Activated CD4-positive, alpha-beta T cell treated with anti-CD3 and anti-CD28 coated beads, Interleukin-2, amount 10 ng/mL, durations not matched to agents 24 days and 14 days (primary cell): ENCODE measurements at regions not wholly inside any gene's neighbourhood (a gene's known extent, or its start where the extent isn't known, plus 50 kb on each side); places are given as distances from the start of the nearest gene placed in this dataset.
A peak's percentile ranks its signal among the peaks of the same experiment; 100 is the strongest.

Experiments
- DNase-seq: peaks from one replicate; pipeline ENCODE4 v3.0.0; 2022
- H3K27ac Mint-ChIP-seq: one replicate; pipeline ENCODE4 v1.8.0; 2022; ENCODE audit warnings: mild to moderate bottlenecking, mixed read lengths
- H3K27me3 Mint-ChIP-seq: one replicate; pipeline ENCODE4 v1.8.0; 2022; ENCODE audit warnings: mixed read lengths
- H3K36me3 Mint-ChIP-seq: one replicate; pipeline ENCODE4 v1.8.0; 2022; ENCODE audit warnings: low read depth, mild to moderate bottlenecking, mixed read lengths
- H3K4me1 Mint-ChIP-seq: one replicate; pipeline ENCODE4 v1.8.0; 2021; ENCODE audit warnings: mixed read lengths
- H3K4me3 Mint-ChIP-seq: one replicate; pipeline ENCODE4 v1.8.0; 2022; ENCODE audit warnings: mild to moderate bottlenecking, moderate library complexity, mixed read lengths
- H3K9me3 Mint-ChIP-seq: one replicate; pipeline ENCODE4 v1.8.0; 2021; ENCODE audit warnings: mixed read lengths
- intact Hi-C: fragments of 100-400 bp; cut with micrococcal nuclease; formaldehyde crosslinking; loops from one replicate; pipeline ENCODE4 v1.15.1; 2023

DNA sequence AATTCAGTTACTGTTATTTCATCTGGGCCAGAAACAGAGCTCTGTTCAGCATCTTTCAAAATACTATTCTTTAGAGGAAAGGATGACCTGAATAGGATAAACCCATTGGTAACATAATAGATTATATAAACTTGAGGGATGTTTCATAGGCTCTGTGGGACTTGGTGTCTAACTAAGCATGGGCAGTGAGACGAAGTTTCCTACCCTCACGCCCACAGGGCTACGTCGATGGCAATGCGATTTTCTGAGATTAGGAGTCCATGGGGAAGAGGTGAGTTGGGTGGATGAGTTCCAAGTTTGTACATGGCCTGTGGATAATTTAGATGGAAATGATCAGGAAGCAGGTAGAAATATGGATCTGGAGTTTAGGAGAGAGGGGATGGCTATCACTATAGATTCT lies 115.2 kb upstream of the TBL1XR1 start:
- Mint-ChIP-seq H3K4me1 (peaks cover 6% of the 10 kb centered on the region), H3K27me3 (no peaks in the 10 kb centered on the region), H3K36me3 (peaks cover 4% of the 10 kb centered on the region), H3K27ac (no peak overlapping the region), H3K4me3 (no peak overlapping the region), H3K9me3 (peaks cover 7% of the 10 kb centered on the region)
- intact Hi-C loops = no loop called here
- no peak for DNase-seq

- Mint-ChIP-seq H3K27ac (peak overlapping the region; percentile 60), H3K4me3 (no peak overlapping the region), H3K27me3 (no peaks in the 10 kb centered on the region)
These were observed 117.6 kb upstream of the TBL1XR1 start for GRCh38 chr3:177314897-177315296.

DNA sequence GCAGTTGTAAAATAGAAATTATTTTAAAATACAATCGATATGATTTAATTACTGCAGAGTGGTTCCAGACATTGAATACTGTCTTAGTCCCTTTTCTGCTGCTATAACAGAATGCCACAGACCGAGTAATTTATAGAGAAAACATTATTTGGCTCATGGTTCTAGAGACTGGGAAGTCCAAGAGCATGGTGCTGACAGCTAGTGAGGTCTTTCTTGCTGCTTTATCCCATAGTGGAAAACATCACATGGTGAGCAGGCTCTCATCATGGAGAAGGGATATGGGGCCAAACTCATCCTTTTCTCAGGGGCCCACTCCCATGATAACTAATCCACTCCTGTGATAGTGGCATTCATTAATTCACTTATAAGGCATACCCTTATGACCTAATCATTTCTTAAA lies 120.0 kb upstream of the TBL1XR1 start:
- peaks cover 28% of the 10 kb centered on the region for H3K4me1 Mint-ChIP-seq
- no peak for DNase-seq
- H3K27me3 Mint-ChIP-seq = no peaks in the 10 kb centered on the region
- H3K9me3 Mint-ChIP-seq = peaks cover 5% of the 10 kb centered on the region
- H3K27ac Mint-ChIP-seq = no peak overlapping the region
- H3K4me3 Mint-ChIP-seq = no peak overlapping the region
- peaks cover 7% of the 10 kb centered on the region for H3K36me3 Mint-ChIP-seq
- intact Hi-C loops = loop anchor here (5.0 kb wide), 1 partner anchor 275 kb away; no protein-coding TSS in a partner anchor

More at GRCh38 chr3:177314897-177315296, 117.6 kb upstream of the TBL1XR1 start:
- no peak for DNase-seq
- H3K4me1 Mint-ChIP-seq = peaks cover 14% of the 10 kb centered on the region
- intact Hi-C loops = loop anchor here (1.0 to 5.0 kb wide), 4 partner anchors 43 to 277 kb away; no protein-coding TSS in a partner anchor
- H3K36me3 Mint-ChIP-seq = peaks cover 9% of the 10 kb centered on the region
- peaks cover 7% of the 10 kb centered on the region for H3K9me3 Mint-ChIP-seq

DNA sequence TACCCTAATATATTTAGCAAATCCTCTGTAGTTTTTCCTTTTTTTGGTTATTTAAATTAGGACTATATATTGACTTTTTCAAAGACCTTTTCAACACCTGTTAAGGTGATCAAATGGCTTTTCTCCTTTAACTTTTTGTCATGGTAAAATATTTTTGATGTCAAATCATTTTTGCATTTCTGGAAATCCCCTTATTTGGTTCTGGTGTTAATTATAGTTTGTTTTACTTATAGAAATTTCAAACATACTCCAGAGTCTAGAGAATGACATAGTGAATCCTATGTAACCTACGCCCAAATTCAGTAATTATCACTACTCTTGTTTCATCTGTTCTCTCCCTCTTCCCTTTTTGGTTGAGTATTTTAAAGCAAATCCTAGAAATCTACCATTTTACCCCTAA lies 121.3 kb upstream of the TBL1XR1 start:
- peaks cover 8% of the 10 kb centered on the region for H3K36me3 Mint-ChIP-seq
- H3K27me3 Mint-ChIP-seq = no peaks in the 10 kb centered on the region
- H3K27ac Mint-ChIP-seq = no peak overlapping the region
- no peak overlapping the region for H3K4me3 Mint-ChIP-seq
- DNase-seq = no peak
- peaks cover 28% of the 10 kb centered on the region for H3K4me1 Mint-ChIP-seq
- no peaks in the 10 kb centered on the region for H3K9me3 Mint-ChIP-seq
- intact Hi-C loops = loop anchor here (1.0 to 5.0 kb wide), 2 partner anchors 19 to 274 kb away; no protein-coding TSS in a partner anchor

DNA sequence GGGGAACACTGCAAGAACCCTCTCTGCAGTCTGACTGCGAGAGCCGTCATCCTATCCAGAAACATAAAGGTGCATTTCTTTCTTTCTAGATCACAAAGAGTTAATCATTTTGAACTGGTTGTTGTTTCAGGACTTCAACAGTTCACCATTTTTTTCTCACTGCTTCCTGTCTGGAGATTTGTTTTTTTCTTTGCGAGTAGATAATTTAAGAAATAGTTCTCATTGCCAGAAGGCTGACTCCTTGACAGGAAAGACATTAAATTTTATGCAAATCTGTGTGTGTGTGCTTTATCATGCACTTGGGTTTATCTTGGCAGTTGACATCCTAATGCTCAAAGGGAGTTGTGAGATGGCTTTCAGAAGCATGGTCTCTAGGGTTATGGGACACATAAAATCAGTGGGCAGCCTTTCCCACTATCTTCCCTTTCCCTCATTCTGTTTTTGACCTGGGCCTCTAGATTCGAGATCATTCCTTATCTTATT lies 123.5 kb upstream of the TBL1XR1 start:
- DNase-seq = no peak
- peaks cover 23% of the 10 kb centered on the region for H3K4me1 Mint-ChIP-seq
- H3K9me3 Mint-ChIP-seq = no peaks in the 10 kb centered on the region
- H3K36me3 Mint-ChIP-seq = peaks cover 8% of the 10 kb centered on the region
- H3K27me3 Mint-ChIP-seq = no peaks in the 10 kb centered on the region
- intact Hi-C loops = no loop called here
- H3K27ac Mint-ChIP-seq = no peak overlapping the region
- H3K4me3 Mint-ChIP-seq = no peak overlapping the region

DNA sequence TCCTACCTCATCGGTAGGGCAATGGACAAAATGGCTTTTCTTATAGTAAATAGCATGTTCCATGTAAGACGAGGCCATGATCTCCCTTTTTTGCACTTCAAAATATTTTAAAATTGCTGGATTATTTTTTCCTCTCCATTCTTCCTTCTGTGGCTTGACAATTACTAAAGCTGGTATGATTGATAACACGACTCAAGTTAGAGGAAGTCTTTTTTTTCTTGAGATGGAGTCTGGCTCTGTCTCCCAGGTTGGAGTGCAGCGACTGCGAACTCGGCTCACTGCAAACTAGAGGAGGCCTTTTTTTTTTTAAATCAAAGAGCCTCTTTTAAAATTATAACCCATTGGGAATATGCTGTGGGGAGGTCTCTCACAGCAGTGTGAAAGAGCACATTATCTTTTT lies 124.5 kb upstream of the TBL1XR1 start:
- intact Hi-C loops = no loop called here

DNA sequence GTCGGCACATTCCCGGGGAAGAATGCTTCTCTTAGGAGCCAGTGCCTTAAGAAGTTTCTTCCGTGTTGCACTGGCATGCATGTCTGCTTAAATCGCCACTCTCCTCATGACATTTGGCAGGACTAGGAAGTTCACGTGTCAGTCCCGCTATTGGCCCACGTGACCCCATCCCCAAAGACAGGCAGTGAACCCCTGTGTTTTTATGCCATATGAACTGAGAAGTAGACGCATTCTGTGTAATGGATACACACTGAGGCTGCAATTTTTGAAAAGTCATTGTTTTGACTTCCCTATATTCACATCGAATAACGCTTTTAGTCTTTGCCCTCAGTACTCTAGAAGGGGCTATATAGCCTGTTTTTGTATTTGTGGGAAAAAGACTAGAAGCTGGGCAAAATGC lies 125.6 kb upstream of the TBL1XR1 start:
- Mint-ChIP-seq H3K27ac (no peak overlapping the region), H3K4me1 (peaks cover 18% of the 10 kb centered on the region), H3K4me3 (no peak overlapping the region), H3K9me3 (no peaks in the 10 kb centered on the region), H3K27me3 (no peaks in the 10 kb centered on the region), H3K36me3 (peaks cover 5% of the 10 kb centered on the region)
- DNase-seq = no peak
- intact Hi-C loops = no loop called here

More for the DNA sequence above, 124.5 kb upstream of the TBL1XR1 start:
- Mint-ChIP-seq H3K4me1 (peaks cover 23% of the 10 kb centered on the region), H3K4me3 (no peak overlapping the region), H3K27ac (no peak overlapping the region), H3K9me3 (no peaks in the 10 kb centered on the region), H3K27me3 (no peaks in the 10 kb centered on the region), H3K36me3 (peaks cover 8% of the 10 kb centered on the region)
- DNase-seq = no peak

- H3K36me3 Mint-ChIP-seq = no peaks in the 10 kb centered on the region
- no peaks in the 10 kb centered on the region for H3K9me3 Mint-ChIP-seq
- H3K4me1 Mint-ChIP-seq = peaks cover 5% of the 10 kb centered on the region
- no peak for DNase-seq
- no peaks in the 10 kb centered on the region for H3K27me3 Mint-ChIP-seq
- intact Hi-C loops = loop anchor here (10.0 kb wide), 1 partner anchor 675 kb away; no protein-coding TSS in a partner anchor
- no peak overlapping the region for H3K27ac Mint-ChIP-seq
- no peak overlapping the region for H3K4me3 Mint-ChIP-seq
These were observed 132.6 kb upstream of the TBL1XR1 start for GRCh38 chr3:177329854-177330253.

DNA sequence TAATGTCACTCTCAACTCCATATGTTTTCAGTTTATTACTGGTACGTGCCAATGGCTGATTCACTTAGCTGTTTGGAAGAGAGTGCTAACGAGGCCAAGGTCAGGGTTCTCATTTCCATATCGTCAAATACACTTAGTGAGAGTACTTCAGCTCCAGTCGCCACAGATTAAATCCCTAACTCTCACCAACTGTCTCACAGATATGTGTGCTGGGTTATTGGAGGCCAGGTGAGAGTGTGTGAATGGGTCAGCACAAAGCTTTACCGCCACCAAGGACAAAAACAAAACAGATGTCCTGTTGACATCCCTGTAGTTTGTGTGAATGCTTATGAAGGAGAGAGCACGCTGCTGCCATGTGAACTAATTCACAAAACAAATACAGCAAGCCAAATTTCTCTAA lies 133.5 kb upstream of the TBL1XR1 start:
- intact Hi-C loops = loop anchor here (10.0 kb wide), 1 partner anchor 674 kb away; no protein-coding TSS in a partner anchor
- no peak for DNase-seq
- no peaks in the 10 kb centered on the region for H3K36me3 Mint-ChIP-seq
- H3K4me3 Mint-ChIP-seq = no peak overlapping the region
- peaks cover 7% of the 10 kb centered on the region for H3K4me1 Mint-ChIP-seq
- no peaks in the 10 kb centered on the region for H3K9me3 Mint-ChIP-seq
- no peaks in the 10 kb centered on the region for H3K27me3 Mint-ChIP-seq
- H3K27ac Mint-ChIP-seq = no peak overlapping the region

DNA sequence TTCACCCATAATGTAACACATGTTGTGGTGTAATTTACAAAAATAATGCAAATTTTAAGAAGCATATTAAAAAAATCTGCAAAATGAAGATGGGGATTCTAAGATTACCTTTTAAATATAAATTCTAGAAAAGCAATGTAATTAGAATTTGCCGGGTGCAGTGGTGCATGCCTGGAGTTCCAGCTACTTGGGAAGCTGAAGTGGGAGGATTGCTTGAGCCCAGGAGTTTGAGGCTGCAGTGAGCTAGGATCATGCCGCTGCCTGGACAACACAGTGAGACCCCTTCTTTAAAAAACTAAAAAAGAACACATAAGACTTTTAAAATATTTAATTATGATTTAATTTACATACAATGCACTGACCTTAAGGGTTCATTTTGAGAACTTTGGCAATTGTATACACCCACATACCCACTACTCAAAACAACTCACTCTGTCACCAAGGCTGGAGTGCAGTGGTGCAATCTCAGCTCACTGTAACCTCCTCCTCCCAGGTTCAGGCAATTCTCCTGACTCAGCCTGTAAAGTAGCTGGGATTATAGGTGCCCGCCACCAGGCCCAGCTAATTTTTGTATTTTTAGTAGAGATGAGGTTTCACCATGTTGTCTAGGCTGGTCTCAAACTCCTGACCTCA lies 134.0 kb upstream of the TBL1XR1 start:
- Mint-ChIP-seq H3K4me3 (no peak overlapping the region), H3K36me3 (no peaks in the 10 kb centered on the region), H3K27ac (no peak overlapping the region), H3K9me3 (no peaks in the 10 kb centered on the region), H3K27me3 (no peaks in the 10 kb centered on the region), H3K4me1 (peaks cover 10% of the 10 kb centered on the region)
- DNase-seq = no peak
- intact Hi-C loops = loop anchor here (10.0 kb wide), 1 partner anchor 673 kb away; no protein-coding TSS in a partner anchor

DNA sequence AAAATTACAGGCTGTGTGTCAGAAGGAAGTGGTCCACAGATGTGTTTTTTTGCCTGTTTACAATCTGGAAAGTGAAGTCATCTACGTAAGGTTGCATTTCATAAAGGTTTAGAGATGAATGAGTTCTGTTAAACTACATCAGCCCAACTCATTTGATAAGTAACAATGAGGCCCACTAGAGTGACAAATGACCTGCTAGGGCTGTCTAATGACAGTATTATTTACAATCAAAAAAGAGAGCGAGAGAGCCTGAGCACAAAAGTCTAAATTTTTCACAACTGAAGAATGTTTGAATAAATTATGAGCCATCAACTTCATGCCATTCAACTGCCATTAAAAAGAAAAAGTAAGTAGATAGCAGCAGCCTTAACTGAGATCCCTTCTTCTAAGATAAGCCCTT lies 135.7 kb upstream of the TBL1XR1 start:
- no peak overlapping the region for H3K27ac Mint-ChIP-seq
- no peaks in the 10 kb centered on the region for H3K9me3 Mint-ChIP-seq
- H3K27me3 Mint-ChIP-seq = no peaks in the 10 kb centered on the region

GRCh38 chr3:177333533-177334520 lies 136.5 kb upstream of the TBL1XR1 start:
- no peaks in the 10 kb centered on the region for H3K9me3 Mint-ChIP-seq
- no peak overlapping the region for H3K4me3 Mint-ChIP-seq
- H3K27me3 Mint-ChIP-seq = no peaks in the 10 kb centered on the region
- peaks cover 26% of the 10 kb centered on the region for H3K4me1 Mint-ChIP-seq
- intact Hi-C loops = loop anchor here (10.0 kb wide), 1 partner anchor 671 kb away; no protein-coding TSS in a partner anchor
- peak overlapping the region; percentile 2 for H3K27ac Mint-ChIP-seq
- H3K36me3 Mint-ChIP-seq = peaks cover 1% of the 10 kb centered on the region
- no peak for DNase-seq

More for the DNA sequence above, 135.7 kb upstream of the TBL1XR1 start:
- DNase-seq = no peak
- H3K4me3 Mint-ChIP-seq = no peak overlapping the region
- intact Hi-C loops = loop anchor here (10.0 kb wide), 1 partner anchor 672 kb away; no protein-coding TSS in a partner anchor
- peaks cover 1% of the 10 kb centered on the region for H3K36me3 Mint-ChIP-seq
- peaks cover 21% of the 10 kb centered on the region for H3K4me1 Mint-ChIP-seq

DNA sequence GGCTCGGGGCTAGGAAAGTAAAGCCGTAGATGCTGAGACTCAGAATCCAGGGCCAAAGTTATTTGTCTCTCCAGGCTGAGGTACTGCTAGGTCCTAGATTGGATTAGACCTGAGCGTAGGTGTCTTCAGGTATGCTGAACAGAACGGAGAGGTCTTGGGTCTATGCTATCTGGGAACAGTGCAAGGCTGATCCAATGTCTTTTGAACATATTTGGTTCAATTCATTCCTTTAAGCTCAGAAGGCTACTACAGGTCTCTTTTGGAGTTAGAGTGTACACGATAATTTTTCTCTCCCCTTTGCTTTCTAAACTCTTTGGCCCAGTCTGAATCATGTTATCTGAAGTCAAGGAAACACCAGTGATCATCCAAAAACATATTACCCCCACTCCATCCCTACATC lies 137.5 kb upstream of the TBL1XR1 start:
- Mint-ChIP-seq H3K27me3 (no peaks in the 10 kb centered on the region), H3K4me3 (no peak overlapping the region), H3K27ac (no peak overlapping the region), H3K36me3 (peaks cover 1% of the 10 kb centered on the region), H3K9me3 (no peaks in the 10 kb centered on the region), H3K4me1 (peaks cover 33% of the 10 kb centered on the region)
- DNase-seq = no peak
- intact Hi-C loops = loop anchor here (5.0 to 10.0 kb wide), 4 partner anchors 188 to 1812 kb away; partner anchors contain the start of gene PIK3CA
